ENCODE measurements at regions not wholly inside any gene's neighbourhood (a gene's known extent, or its start where the extent isn't known, plus 50 kb on each side); places are given as distances from the start of the nearest gene placed in this dataset.

- H3K23ac ChIP-seq (ENCODE audit: insufficient read length): no peak overlapping the region
- FAIRE-seq: no peak
- CTCF ChIA-PET (ENCODE audit: partially characterized antibody): no interaction called here
These were observed 1184.9 kb downstream of the HACE1 start for GRCh38 chr6:103674790-103675189.

More at GRCh38 chr6:103674790-103675189, 1184.9 kb downstream of the HACE1 start:
- H4K91ac ChIP-seq (replicated peaks; ENCODE audit: insufficient read length, low read length): no peak overlapping the region
- no peaks in the 10 kb centered on the region for H3K36me3 ChIP-seq (ENCODE audit: control insufficient read depth in 2 of 4, insufficient read depth in 4 of 4, low read length in 3 of 4)
- no peak overlapping the region for H3K4me3 ChIP-seq (ENCODE audit: extremely low read depth in 1 of 4, insufficient read depth in 2 of 4, low read depth in 3 of 4, low read length in 4 of 4)
- no peak overlapping the region for H2AFZ ChIP-seq (ENCODE audit: low read length)
- H3K4ac ChIP-seq (replicated peaks; ENCODE audit: insufficient read length, low read depth, low read length): no peak overlapping the region
- no peaks in the 10 kb centered on the region for H3K79me1 ChIP-seq (ENCODE audit: low read depth, low read length)
- no peak overlapping the region for H2AK5ac ChIP-seq (ENCODE audit: low read depth, low read length)
- POLR2A ChIA-PET (ENCODE audit: partially characterized antibody): no interaction called here
- H2BK20ac ChIP-seq (ENCODE audit: low read length): no peak overlapping the region
- no peak overlapping the region for H2BK12ac ChIP-seq (ENCODE audit: low read depth, low read length)
- no peak for DNase-seq (ENCODE audit: low read depth in 1 of 2, low spot score in 2 of 2)
- no peak overlapping the region for H2BK120ac ChIP-seq (replicated peaks; ENCODE audit: low read depth, low read length)
- H4K20me1 ChIP-seq (replicated peaks in 1 of 2; ENCODE audit: control insufficient read depth in 1 of 2, insufficient read depth in 2 of 2, low read length in 2 of 2): no peaks in the 10 kb centered on the region
- H3K27ac ChIP-seq (ENCODE audit: low read depth, low read length): no peak overlapping the region
- no peak overlapping the region for H2BK15ac ChIP-seq (ENCODE audit: low read length)
- no peak overlapping the region for H2BK5ac ChIP-seq (ENCODE audit: low read depth, low read length)
- no peak overlapping the region for H4K8ac ChIP-seq (ENCODE audit: extremely low read depth, insufficient read depth, low read length)
- H4K5ac ChIP-seq (ENCODE audit: insufficient read length, low read depth, low read length): no peak overlapping the region
- H3K14ac ChIP-seq (ENCODE audit: insufficient read length): no peak overlapping the region
- no peak overlapping the region for H3K18ac ChIP-seq (ENCODE audit: extremely low read depth, low read length)
- no peaks in the 10 kb centered on the region for H3K23me2 ChIP-seq (ENCODE audit: low read depth, low read length)
- H3K56ac ChIP-seq (replicated peaks; ENCODE audit: insufficient read length, low read depth, low read length): no peak overlapping the region
- H3K27me3 ChIP-seq (replicated peaks in 1 of 4; ENCODE audit: control insufficient read depth in 3 of 4, extremely low read depth in 1 of 4, insufficient read depth in 3 of 4, low read length in 3 of 4): peaks cover 0 to 1% (median 0%) of the 10 kb centered on the region in 4 experiments; a peak in 1 of 7 replicates
- no peak overlapping the region for H3K9ac ChIP-seq (replicated peaks in 1 of 4; ENCODE audit: extremely low read depth in 1 of 4, low read depth in 3 of 4, low read length in 3 of 4)
- TF ChIP-seq NRF1 (IDR thresholded peaks at IDR 0.05; ENCODE audit: low read depth, low read length): no peak
- TF ChIP-seq JUN (IDR thresholded peaks at IDR 0.05; ENCODE audit: low read depth, low read length): no peak
- TF ChIP-seq, protein P1, sequence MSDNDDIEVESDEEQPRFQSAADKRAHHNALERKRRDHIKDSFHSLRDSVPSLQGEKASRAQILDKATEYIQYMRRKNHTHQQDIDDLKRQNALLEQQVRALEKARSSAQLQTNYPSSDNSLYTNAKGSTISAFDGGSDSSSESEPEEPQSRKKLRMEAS (IDR thresholded peaks at IDR 0.05): no peak
- no peak for TF ChIP-seq RAD21 (IDR thresholded peaks at IDR 0.05 in 1 of 2, conservative IDR thresholded peaks at IDR 0.05 in 1 of 2; ENCODE audit: low read depth in 2 of 2, low read length in 2 of 2)
- TF ChIP-seq POU5F1 (IDR thresholded peaks at IDR 0.05; ENCODE audit: low read depth, low read length): no peak
- H3K9me3 ChIP-seq (ENCODE audit: insufficient read depth in 2 of 2, low read depth in 1 of 2, low read length in 1 of 2): peaks cover 8 to 11% of the 10 kb centered on the region in 2 experiments; a peak in 2 of 4 replicates
- H3K4me2 ChIP-seq (ENCODE audit: insufficient read depth in 1 of 2, low read depth in 2 of 2, low read length in 2 of 2): no peak overlapping the region
- no peaks in the 10 kb centered on the region for H3K4me1 ChIP-seq (replicated peaks in 1 of 4; ENCODE audit: control insufficient read depth in 3 of 4, insufficient read depth in 4 of 4, low read length in 3 of 4)
- no peaks in the 10 kb centered on the region for H3K79me2 ChIP-seq (ENCODE audit: control insufficient read depth in 1 of 2, insufficient read depth in 2 of 2, low read length in 2 of 2)

Measured in H1 (cell line).